ENCODE measurements at regions not wholly inside any gene's neighbourhood (a gene's known extent, or its start where the extent isn't known, plus 50 kb on each side); places are given as distances from the start of the nearest gene placed in this dataset.
A peak's percentile ranks its signal among the peaks of the same experiment; 100 is the strongest.

GRCh38 chr12:116346222-116346621 lies 68.7 kb upstream of the MED13L start:
- Histone ChIP-seq H3K4me1 (ENCODE audit: control insufficient read depth, extremely low read depth, insufficient read depth, low read length) (peaks cover 11% of the 10 kb centered on the region), H3K27ac (ENCODE audit: insufficient read depth, low read depth, low read length) (no peak overlapping the region), H3K79me2 (ENCODE audit: control insufficient read depth, insufficient read depth, low read length) (no peaks in the 10 kb centered on the region), H3K9me1 (replicated peaks; ENCODE audit: control insufficient read depth, extremely low read depth, insufficient read depth, low read length) (no peaks in the 10 kb centered on the region), H3K27me3 (ENCODE audit: control insufficient read depth in 2 of 2, insufficient read depth in 2 of 2, low read length in 2 of 2) (no peaks in the 10 kb centered on the region), H3K36me3 (ENCODE audit: control insufficient read depth in 2 of 2, extremely low read depth in 1 of 2, insufficient read depth in 2 of 2, low read length in 2 of 2) (no peaks in the 10 kb centered on the region), H3K9ac (replicated peaks; ENCODE audit: extremely low read depth, insufficient read depth, low read length) (no peak overlapping the region), H2AFZ (ENCODE audit: low read depth, low read length) (no peak overlapping the region), H3K9me3 (replicated peaks; ENCODE audit: control insufficient read depth, insufficient read depth, low read length) (no peaks in the 10 kb centered on the region), H3K4me2 (ENCODE audit: insufficient read depth, low read length) (peak overlapping the region; percentile 52), H3K4me3 (replicated peaks in 1 of 3; ENCODE audit: insufficient read depth in 1 of 3, low read depth in 1 of 3, low read length in 3 of 3) (no peak overlapping the region), H4K20me1 (replicated peaks; ENCODE audit: control insufficient read depth, extremely low read depth, insufficient read depth, low read length) (no peaks in the 10 kb centered on the region)
- POLR2A ChIA-PET: no interaction called here
- dilution Hi-C loops (cut with MboI; ENCODE audit: extremely low pct_ligation_motif_present, low sequenced_read_pairs): no loop called here
- peak; percentile 45 for DNase-seq (ENCODE audit: low read depth, low spot score)
- no peak for FAIRE-seq
- intact Hi-C loops (cut with micrococcal nuclease): loop anchor here (1.0 kb wide), 1 partner anchor 109 kb away; no protein-coding TSS in a partner anchor
- BruUV-seq (replicated peaks): no TSS peak
- CTCF ChIA-PET: interaction anchor here (0.9 to 1.6 kb wide), 9 partner anchors 11 to 255 kb away, joined by 3 to 6 read pairs (median 3); no protein-coding TSS in a partner anchor
- no peak for TF ChIP-seq GATA2 (IDR thresholded peaks at IDR 0.05; ENCODE audit: insufficient read depth, insufficient read length, low read depth, low read length)
- no peak for TF ChIP-seq MAX (IDR thresholded peaks at IDR 0.05; ENCODE audit: insufficient read depth, insufficient read length)
- TF ChIP-seq, protein P1, sequence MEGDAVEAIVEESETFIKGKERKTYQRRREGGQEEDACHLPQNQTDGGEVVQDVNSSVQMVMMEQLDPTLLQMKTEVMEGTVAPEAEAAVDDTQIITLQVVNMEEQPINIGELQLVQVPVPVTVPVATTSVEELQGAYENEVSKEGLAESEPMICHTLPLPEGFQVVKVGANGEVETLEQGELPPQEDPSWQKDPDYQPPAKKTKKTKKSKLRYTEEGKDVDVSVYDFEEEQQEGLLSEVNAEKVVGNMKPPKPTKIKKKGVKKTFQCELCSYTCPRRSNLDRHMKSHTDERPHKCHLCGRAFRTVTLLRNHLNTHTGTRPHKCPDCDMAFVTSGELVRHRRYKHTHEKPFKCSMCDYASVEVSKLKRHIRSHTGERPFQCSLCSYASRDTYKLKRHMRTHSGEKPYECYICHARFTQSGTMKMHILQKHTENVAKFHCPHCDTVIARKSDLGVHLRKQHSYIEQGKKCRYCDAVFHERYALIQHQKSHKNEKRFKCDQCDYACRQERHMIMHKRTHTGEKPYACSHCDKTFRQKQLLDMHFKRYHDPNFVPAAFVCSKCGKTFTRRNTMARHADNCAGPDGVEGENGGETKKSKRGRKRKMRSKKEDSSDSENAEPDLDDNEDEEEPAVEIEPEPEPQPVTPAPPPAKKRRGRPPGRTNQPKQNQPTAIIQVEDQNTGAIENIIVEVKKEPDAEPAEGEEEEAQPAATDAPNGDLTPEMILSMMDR (IDR thresholded peaks at IDR 0.05; ENCODE audit: extremely low read depth in 1 of 2, insufficient read depth in 1 of 2, low read depth in 1 of 2, low read length in 2 of 2): no peak
- no peak for TF ChIP-seq POLR2AphosphoS5 (IDR thresholded peaks at IDR 0.05; ENCODE audit: insufficient read depth, low read depth, low read length)
- TF ChIP-seq EZH2 (IDR thresholded peaks at IDR 0.05; ENCODE audit: borderline replicate concordance, low read depth, low read length, severe bottlenecking): no peak
- no peak for TF ChIP-seq JUN (IDR thresholded peaks at IDR 0.05; ENCODE audit: borderline replicate concordance, insufficient read depth, insufficient read length, low read depth)
- TF ChIP-seq FOS (IDR thresholded peaks at IDR 0.05; ENCODE audit: borderline replicate concordance, insufficient read depth, low read length): no peak
- TF ChIP-seq POLR2A (IDR thresholded peaks at IDR 0.05; ENCODE audit: low read depth, low read length): no peak
- TF ChIP-seq MYC (IDR thresholded peaks at IDR 0.05; ENCODE audit: low read depth, low read length): no peak
